Kidney capillary endothelial cell (primary cell): ENCODE measurements at regions not wholly inside any gene's neighbourhood (a gene's known extent, or its start where the extent isn't known, plus 50 kb on each side); places are given as distances from the start of the nearest gene placed in this dataset.
"Not testable (repeated sequence)": the region's sequence is repeated elsewhere in the genome, so short reads cannot be mapped to it uniquely, and the experiment has no call there.

ENCODE experiments used
- DNase-seq: peaks from one replicate; pipeline ENCODE4 v3.0.0-alpha.2; 2018; ENCODE audit warnings: low spot score

GRCh38 chr6:77324866-77325265, 138.4 kb downstream of the HTR1B start:
- DNase-seq, result no peak

- DNase-seq, result no peak
Observed at GRCh38 chr6:77322604-77323003, 140.7 kb downstream of the HTR1B start.

GRCh38 chr6:77318256-77318655, 145.0 kb downstream of the HTR1B start:
- DNase-seq, result no peak

DNA sequence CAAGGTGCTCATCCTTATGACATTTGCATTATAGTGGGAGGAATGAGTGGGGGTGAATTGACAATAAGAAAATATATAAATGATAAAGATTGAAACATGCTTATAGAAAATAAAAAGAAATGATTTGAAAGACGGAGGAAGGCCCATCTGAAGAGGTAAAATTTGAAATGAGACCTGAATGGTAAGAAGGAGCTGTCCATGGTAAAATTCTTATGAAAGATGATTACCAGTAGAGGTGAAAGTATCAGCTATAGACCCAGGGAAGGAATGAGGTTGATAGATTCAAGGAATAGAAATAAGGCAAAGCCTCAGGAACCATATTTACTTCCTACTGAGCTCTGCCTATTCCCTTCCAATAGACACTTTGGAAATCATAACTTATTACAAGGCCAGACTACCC, 149.7 kb downstream of the HTR1B start:
- no peak for DNase-seq

GRCh38 chr6:77299931-77300330, 163.4 kb downstream of the HTR1B start:
- no peak for DNase-seq

- no peak for DNase-seq
Observed at GRCh38 chr6:77298283-77298682, 165.0 kb downstream of the HTR1B start.

GRCh38 chr6:77292564-77293546, 170.4 kb downstream of the HTR1B start:
- DNase-seq, result no peak

DNA sequence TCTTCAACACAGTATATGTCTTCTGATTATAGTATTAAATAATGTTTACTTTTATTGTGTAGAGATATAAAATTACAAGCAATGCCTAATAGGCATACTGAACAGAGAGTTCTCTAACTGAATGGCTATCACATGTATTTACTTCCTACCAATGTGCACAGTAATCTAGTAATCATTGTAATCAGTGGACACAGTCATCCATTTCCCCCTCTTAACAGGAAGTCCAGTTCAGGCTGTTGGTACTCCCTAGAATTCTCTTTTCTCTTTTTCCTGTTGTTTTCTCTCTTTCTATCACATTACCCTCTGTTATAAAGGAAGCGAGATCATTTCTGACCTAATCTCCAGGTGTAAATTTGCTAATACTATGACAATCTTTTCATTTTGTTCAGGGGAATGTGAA, 172.5 kb downstream of the HTR1B start:
- no peak for DNase-seq

DNA sequence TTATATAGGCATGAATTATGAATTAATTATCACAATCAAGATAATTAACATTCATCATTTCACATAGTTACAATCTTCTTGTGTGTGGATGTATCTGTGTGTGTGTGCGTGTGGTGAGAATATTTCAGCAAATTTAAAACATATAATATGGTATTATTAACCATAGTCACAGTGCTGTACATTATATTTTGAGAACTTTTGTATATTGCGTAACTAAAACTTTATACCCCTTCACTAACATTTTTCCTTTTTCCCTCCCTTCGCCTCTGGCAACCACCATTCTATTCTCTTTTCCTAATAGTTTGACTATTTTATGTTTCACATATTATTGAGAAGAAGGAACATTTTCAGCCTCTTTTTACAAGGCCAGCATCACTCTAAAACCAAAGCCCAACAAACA, 176.8 kb downstream of the HTR1B start:
- no peak for DNase-seq

GRCh38 chr6:77273929-77274328, 189.4 kb downstream of the HTR1B start:
- no peak for DNase-seq

- no peak for DNase-seq
Observed at GRCh38 chr6:77264970-77265369, 198.3 kb downstream of the HTR1B start.

- DNase-seq, result no peak
Observed at GRCh38 chr6:77263003-77263402, 200.3 kb downstream of the HTR1B start.

- DNase-seq, result not testable (repeated sequence)
Observed at GRCh38 chr6:77251801-77252200, 211.5 kb downstream of the HTR1B start.

GRCh38 chr6:77249560-77249959, 213.7 kb downstream of the HTR1B start:
- no peak for DNase-seq

GRCh38 chr6:77245026-77245425, 218.3 kb downstream of the HTR1B start:
- DNase-seq, result no peak

GRCh38 chr6:77231438-77232305, 231.6 kb downstream of the HTR1B start:
- DNase-seq, result no peak

- DNase-seq, result no peak
Observed at GRCh38 chr6:77228279-77228678, 235.0 kb downstream of the HTR1B start.

GRCh38 chr6:77217896-77218295, 245.4 kb downstream of the HTR1B start:
- DNase-seq, result no peak

GRCh38 chr6:77205936-77206335, 257.4 kb downstream of the HTR1B start:
- no peak for DNase-seq

DNA sequence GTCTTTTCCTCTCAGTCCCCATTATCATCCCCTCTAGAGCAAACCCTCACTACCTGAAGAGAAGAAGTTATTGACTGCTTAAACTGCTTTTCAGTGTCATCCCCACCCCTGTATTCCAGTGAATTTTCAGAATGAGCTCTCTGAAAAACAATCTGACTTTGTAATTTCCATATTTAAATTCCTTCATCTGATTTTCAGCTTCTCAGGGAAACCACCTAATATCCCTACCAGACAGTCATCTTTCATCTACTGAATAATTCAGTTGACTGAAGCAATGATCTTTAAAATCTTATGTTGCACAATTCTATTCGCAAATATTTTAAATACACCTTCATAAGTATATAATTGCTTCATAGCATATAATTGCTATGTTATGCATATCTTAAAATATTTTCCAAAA, 258.7 kb downstream of the HTR1B start:
- no peak for DNase-seq

DNA sequence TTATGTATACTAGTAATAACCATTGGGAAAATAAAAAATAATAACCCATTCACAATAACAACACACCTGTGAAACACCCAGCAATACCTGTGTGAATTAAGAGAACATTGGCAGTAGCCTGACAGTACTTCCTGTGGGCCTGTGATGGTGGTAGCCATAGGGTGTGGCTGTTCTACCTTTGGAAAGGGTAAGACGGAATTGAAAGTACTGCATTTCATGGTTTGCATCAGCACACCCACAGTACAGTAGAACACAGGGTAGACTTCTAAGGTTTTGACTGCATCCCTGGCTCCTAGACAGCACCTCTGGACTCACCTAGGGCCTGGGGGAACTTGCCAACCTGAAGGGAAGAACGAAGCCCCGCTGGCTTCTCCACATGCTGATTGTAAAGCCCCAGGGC, 279.8 kb downstream of the HTR1B start:
- no peak for DNase-seq

DNA sequence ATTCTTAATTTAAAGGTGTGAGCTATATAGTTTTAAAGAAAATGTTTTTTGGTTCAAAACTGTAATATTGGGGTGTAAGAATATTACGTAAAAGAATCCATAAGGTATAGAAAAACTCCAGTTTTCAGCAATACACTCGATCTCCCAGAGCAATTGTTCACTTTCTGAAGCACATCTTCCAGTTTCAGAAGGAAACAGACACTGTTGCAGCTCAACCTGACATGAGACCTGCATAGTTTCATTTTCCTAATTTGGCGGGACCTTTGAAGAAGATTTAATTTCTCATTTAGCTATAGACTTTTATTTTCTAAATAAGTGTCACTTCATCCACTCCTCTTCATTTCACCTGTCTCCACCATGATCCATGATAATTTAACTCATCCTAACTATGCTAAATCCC, 281.5 kb downstream of the HTR1B start:
- DNase-seq, result no peak

DNA sequence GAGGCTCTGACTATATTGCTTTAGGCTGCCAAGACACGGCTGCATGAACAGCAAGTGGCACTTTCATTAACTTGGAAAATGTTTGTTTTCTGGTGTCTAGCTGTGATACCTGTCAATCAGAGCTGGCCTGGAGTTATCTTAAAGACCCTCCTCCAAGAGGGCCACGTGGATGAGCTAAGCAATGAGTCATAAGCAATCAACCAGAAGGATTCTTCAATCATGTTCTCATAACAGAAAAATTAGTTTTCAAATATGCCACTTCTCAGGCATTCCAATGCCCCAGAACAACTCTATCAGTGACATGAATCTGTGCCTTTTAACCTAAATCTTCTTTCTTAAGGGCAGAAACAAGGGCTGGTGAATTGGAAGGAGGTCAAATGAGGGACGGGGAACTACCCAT, 283.0 kb downstream of the HTR1B start:
- no peak for DNase-seq
